Middle frontal gyrus (tissue), 1 donor: ENCODE measurements at regions not wholly inside any gene's neighbourhood (a gene's known extent, or its start where the extent isn't known, plus 50 kb on each side); places are given as distances from the start of the nearest gene placed in this dataset.
"Not testable (repeated sequence)": the region's sequence is repeated elsewhere in the genome, so short reads cannot be mapped to it uniquely, and the experiment has no call there.

Experiments used
- DNase-seq: peaks from one replicate; pipeline ENCODE4 v3.0.0-alpha.2; 2015; ENCODE audit warnings: low spot score; ENCODE audit errors: extremely low spot score

DNA sequence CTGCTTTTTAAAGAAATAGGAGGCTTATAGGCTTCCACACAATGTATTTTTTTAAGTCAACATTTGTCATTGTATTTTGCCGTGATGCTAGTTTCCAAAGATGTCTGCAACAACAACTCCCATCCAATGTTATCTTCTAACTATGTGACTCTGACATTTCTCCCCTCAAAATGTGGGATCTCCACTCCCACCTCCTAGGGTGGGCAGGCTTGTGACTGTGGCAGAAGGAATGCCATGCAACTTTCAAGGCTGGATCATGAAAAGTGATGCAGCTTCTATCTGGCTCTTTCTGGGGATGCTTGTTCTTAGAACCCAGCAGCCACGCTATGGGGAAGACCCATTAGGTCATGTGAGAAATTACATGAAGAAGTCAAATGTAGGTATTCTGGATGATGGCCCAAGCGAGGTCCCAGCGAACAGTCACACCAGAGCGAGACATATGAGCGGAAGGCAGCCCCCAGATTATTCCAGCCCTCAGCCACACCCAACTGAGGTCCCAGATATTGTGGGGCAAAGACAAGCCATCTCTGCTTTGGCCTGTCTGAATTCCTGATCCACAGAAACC lies 124.3 kb downstream of the BDH1 start:
- no peak for DNase-seq

DNA sequence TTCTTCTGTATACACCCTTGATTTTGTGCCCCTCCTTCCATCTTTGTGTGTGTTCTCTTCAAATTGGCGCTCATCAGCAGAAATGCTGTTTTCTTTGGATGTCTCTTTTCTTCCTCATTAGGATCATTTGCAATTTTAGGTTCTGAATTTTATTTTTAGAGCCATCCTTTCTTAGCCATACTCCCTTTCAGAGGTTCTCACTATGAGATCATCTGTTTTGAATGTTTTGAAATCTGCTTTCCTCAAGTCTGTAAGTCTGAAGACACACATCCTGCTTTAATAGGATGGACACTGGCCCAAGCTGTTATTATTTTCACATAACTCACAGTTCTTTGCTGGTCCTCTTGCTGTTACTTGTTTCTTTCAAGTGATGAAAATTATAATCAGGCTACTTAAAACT lies 124.8 kb downstream of the BDH1 start:
- DNase-seq: no peak

DNA sequence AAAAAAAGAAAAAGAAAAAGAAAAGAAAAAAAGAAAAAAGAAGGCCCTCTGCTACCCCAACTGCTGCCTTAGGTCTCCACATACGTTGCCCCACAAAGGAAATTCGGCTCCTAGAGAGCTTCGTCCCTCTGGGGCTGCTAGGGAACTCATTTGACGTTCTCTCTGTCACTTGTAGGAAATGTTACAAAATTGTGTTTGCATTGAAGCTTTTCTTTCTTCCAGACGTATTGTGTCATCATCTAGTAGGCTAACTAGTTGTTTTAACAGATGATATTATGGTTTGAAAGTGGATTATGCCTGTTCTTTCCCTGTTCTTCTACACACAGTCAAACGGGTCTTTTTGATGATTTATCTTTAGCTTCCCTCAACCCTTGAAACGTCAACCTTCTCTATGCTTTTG lies 125.3 kb downstream of the BDH1 start:
- DNase-seq: no peak

DNA sequence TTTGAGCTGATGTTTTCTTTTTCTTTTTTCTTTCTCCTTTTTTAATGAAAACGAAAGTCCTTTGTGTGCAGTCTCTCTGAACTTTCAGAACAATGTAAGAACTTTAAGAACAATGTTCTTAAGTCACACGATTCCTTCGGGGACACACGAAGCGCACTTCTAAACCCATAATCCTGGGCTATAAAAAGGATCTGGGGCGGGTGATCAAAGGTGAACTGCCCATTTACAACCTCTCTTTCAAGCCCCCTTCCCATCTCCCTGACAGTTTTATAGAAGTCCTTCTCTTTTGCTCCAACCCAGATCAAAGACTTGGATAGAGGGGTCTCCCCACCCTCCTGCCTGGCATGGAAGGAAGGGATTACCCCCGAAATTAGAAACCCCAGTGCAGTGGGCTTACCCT lies 126.8 kb downstream of the BDH1 start:
- DNase-seq: no peak

DNA sequence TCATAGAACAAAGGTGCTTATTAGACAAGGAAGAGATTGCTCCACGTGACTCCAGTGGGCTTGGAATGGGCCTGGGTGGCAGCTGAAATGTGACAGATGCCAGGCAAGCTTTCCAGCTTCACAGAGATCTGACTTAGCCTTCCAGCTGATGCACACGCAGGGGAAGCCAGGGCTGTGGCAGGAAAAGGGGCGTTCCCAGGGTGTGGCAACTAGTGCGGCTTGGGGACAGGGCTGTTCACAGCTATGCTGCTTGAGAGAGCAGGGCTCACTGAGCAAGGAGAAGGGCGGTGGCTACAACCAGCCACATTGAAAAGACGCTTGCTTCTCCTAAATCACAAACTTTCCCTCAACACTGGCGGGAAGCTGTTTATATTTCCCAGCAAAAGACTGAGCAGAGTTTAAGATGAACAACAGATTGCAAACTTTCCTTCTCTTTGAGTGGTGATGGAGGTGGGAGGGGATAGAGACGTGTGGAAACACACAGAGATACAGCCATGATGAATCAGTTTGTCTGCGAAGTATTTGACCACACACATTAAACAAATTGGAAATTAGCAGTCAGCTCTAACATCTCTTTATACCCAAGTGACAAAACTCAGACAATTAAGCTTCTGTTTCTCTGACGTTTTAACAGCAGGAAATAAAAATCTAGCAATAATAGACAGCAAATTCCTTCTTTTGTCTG lies 127.5 kb downstream of the BDH1 start:
- no peak for DNase-seq

DNA sequence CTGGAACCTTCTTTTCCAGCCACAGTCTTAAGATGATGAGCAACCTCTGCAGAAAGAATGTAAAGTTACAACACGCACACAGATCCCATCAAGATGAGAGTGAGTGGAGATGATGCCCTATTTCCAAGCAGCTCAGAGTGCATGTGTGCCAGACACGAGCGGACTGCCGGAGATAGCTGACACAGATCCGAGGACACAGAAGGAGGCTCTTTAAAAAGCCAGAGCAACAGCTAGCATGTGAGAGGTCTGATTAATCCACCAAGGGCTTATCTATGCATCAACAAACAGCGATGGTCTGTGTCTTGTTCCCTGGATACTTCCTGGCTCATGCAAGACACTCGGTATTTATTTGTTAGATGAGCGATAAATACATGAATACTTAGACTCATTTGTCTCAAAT lies 128.6 kb upstream of the DLG1 start:
- no peak for DNase-seq

DNA sequence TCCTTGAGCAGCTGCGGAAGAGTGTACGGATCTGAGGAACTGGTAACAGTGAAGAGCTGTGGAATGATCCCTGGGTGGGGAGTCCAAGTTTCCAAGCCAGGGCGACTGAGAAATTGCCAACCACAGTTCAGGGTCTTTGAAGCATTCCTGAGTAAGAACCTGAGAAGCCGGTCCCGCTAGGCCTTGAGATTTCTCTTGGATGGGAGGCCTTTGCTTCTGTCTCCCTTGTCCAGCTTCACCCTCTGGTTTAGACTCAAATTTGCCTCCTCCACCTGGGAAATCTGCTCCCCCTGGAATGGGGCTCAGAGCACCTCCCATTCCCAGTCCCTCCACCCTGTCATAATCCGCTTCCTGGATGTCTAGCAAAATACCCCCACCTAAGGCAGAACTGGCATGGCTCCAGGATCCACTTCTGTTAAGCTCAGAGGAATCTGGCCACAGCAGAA lies 127.7 kb upstream of the DLG1 start:
- no peak for DNase-seq

DNA sequence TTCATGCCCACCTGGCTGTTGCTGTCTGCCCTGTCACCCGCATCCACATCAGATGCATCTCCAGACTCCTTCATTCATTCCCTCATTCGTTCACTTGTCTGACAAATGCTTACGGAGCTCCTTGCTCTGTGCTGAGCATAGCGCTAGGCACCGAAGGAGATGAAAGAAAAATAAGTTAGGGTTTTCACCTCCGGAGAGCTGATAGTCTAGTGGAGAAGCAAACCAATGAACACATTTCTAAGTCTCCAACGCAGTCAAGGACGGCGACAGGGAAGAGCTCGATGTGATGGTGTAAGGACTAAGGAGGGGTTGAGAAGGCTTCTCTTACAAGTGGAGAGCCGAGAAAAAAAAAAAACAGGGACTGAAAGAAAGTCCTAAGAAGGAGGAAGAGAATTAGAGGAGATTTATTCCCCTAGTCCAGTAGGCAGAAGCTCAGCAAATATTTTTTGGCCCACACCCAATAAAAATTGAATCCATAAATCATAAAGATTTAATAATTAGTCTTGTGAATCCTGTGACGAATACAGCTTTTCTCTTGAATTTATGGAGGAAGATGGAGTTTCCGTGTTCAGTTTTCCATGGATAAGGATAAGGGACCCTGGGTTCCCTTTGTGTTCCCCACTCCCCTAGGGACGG lies 127.2 kb upstream of the DLG1 start:
- DNase-seq: no peak

DNA sequence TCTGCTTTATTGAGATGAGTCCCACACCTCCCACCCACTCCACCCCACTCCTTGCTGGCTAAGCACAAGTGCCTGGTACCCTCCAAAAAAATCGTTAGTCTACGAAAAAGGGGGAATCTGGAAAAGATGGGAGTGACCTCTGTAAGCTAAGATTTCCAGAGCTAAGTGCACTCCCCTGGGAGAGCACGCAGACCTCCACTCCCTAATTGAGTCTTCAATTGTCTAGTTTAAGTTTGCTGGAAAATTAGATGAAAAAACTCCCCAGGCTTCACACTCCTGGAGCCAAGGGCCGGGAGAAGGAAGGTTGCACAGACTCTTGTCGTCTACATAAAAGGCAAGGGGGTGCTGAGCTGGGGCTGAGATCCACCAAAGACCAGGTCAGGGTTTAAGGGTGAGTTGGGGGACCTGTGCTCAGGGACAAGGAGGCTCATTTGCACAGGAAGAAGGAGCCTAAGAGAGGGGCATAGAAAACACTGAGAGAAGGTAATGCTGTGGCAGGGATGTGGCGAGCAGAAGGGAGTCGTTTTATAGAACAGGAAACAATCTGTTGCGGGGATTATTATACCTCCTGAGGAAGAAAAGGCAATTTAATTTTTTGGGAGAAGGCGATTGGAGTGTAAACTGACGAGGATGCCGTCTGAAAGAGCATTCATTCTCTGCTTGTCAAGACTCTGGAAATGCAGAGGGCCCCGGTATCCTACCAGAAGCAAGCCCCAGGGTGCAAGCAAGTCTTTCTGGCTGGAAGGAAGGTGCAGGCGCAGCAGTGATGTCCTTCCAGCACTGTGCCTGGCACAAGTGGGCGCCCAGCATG lies 126.5 kb upstream of the DLG1 start:
- no peak for DNase-seq

DNA sequence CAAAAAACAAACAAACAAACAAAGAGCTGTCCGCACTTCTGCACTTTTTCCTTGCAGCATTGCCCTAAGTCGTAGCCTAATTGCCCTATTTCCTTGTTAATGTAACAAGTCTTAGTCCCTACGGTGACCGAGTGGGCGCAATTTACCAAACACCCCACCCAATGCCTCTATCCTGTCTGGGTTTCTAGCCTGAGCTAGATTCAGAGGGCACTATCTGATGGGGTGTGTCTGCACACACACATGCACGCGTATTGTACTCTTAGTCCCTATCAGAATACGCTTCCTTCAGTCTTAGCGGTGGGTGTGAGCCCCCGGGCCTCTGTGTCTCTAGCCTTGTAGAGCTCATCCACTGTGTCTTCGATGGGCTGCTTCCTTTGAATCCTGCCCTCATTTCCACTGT lies 125.9 kb upstream of the DLG1 start:
- no peak for DNase-seq

DNA sequence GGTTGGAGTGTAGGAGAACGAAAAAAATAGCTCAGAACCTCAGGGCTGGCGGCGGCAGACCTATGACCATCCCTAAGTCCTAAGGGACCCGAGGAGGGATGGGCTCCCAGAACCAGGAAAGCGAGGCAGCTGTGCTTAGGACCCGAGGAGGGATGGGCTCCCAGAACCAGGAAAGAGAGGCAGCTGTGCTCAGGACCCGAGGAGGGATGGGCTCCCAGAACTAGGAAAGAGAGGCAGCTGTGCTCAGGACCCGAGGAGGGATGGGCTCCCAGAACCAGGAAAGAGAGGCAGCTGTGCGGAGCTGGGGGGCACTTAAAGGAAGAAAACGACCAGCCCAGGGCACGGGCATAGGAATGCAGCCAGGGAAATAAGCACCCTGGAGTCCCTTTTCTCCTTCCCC lies 125.0 kb upstream of the DLG1 start:
- no peak for DNase-seq

DNA sequence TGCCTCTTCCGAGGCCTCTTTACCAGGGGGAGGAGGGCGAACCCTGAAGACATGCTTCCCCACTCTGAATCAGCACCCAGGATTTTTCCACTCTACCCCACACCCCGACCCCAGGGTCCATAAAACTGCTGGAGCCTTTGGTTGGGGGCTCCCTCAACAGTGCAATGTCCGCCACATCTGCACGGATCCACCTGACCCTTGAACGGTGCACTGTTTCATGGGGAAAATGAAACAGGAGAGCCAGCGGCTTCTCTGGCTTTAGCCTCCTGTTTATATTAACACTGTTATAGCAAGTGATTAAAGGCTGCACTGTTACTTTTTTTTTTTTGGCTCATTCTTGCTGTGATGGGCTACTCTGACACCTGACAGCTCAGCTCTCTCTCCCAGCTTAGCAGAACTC lies 124.1 kb upstream of the DLG1 start:
- no peak for DNase-seq

DNA sequence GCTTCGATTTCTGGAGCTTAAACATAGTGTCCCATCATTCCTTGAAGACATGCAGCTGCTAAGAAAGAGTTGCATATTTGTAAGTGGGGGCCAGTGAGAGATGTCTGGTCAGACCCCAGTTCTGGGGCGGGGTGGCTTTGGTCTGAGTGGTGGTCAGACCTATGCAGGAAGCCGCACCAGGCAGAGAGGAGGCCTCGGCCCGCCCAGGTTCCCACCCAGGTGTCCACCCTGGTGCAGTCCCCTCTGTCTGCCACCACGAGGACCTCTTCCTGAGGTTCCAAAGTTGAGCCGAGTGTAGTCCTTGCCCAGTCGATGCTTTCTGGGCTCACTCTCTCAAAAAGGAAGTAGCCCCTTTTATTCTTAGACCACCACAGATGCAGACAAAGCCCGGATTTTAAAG lies 122.6 kb upstream of the DLG1 start:
- no peak for DNase-seq

DNA sequence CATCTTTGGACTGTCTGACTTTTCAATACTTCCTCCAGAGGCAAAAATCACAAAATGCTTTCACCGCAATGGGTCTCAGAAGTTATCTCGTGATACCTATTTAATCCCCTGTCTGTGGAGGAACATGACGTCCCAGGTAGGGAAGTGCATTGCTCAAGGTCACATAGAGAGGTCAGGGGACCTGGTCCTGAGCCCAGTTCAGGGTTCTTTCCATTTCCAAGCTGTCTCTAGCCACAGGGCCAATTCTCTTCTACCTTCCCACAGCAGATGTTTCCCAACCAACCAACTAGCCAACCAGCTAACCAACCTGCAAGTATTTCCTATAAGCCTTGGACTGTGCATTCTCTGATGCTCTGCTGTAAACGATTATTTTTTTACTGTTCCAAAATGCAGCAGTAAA lies 122.2 kb upstream of the DLG1 start:
- DNase-seq: no peak

DNA sequence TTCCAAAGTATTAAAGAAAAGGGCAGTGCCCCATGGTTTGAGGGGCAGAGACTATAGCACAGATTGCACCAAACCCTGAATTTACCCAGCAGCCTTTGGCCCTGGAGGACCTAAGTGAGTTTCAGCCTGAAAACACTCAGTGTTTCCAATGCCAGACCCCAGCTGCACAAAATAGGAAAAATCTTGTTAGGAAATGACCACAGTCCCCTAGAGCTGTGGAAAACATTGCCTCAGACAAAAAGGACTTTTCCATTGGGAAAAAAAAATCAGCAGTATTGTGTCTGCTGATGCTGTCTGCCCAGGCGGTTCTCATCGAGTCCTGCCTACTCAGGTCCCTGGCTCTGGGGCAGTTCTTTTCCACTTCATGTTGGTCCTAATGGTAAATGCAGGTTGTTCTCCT lies 121.7 kb upstream of the DLG1 start:
- no peak for DNase-seq

DNA sequence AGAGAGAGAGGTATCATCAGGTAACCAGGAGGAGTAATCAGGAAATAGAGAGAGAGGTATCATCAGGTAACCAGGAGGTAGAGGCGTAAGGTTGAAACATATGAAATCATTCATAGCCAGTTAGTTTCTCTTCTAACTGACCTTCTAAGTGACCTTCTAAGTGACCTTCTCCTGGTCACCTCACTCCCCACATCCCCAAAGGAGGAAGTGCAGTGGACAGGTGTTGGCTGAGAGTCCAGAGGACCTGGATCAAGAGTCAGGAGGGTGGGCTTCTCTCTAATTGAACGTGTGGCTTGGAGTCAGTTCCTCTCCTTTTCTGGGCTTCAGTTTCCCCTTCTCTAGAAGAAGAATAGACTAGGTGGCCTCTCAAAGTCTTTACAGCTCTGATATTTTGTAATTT lies 121.3 kb upstream of the DLG1 start:
- DNase-seq: no peak

DNA sequence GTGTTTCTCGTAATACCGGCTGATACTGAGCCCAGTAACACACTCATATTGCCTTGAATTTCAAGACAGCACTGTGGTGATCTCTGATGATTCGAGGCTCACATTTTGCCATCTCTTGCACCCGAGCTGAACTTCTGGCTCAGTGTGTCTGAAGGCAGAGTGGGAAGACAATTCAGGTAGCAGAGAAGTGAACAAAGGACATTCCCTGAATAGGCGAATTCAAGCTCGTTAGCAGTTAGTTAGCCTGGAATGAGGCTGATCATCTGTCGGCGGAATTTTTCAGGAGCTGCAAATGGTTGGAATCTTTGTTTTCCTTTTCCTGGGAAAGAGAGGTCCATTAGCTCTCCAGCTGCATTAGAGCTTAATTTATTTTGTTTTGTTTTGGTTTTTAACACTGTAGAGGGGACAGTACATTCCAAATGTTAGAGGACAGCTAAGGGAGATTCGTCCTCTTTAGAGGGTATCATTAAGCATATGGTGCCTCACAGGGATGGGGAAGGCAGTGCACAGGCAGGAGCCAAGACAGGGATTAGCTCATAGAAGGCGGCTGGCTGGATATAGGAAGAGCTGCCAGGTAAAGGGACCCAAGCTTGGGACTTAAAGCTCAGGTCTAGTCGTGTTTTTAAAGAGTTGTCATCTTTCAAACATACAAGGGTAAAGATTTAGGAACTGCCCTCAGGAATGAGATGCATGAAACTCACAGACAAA lies 119.7 kb upstream of the DLG1 start:
- DNase-seq: no peak

DNA sequence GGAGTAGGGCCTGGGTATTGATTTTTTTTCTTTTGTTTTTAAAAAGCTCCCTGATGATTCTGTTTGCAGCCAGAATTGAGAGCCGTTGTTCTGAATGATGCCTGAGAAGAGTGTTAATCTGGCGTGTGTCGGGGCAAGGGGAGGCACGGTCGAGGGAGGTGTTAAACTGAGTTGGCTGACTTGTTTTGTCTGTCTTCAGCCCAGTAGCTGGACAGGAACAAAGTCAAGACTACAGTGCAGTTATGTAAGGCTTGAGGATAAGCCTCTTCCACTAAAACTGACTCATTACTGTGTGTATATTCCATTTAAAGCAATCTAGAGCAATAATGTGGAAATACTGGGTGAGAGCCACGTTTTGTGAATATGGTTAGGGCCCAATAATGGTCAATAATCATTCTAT lies 119.0 kb upstream of the DLG1 start:
- DNase-seq: no peak

DNA sequence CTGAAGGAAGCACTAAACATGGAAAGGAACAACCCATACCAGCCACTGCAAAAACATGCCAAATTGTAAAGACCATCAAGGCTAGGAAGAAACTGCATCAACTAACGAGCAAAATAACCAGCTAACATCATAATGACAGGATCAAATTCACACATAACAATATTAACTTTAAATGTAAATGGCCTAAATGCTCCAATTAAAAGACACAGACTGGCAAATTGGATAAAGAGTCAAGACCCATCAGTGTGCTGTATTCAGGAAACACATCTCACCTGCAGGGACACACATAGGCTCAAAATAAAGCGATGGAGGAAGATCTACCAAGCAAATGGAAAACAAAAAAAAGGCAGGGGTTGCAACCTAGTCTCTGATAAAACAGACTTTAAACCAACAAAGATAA lies 113.5 kb upstream of the DLG1 start:
- DNase-seq: not testable (repeated sequence)

DNA sequence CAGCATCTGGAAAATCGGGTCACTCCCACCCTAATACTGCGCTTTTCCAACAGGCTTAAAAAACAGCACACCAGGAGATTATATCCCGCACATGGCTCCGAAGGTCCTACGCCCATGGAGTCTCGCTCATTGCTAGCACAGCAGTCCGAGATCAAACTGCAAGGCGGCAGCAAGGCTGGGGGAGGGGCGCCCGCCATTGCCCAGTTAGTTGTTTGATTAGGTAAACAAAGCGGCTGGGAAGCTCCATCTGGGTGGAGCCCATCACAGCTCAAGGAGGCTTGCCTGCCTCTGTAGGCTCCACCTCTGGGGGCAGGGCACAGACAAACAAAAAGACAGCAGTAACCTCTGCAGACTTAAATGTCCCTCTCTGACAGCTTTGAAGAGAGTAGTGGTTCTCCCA lies 111.8 kb upstream of the DLG1 start:
- not testable (repeated sequence) for DNase-seq

DNA sequence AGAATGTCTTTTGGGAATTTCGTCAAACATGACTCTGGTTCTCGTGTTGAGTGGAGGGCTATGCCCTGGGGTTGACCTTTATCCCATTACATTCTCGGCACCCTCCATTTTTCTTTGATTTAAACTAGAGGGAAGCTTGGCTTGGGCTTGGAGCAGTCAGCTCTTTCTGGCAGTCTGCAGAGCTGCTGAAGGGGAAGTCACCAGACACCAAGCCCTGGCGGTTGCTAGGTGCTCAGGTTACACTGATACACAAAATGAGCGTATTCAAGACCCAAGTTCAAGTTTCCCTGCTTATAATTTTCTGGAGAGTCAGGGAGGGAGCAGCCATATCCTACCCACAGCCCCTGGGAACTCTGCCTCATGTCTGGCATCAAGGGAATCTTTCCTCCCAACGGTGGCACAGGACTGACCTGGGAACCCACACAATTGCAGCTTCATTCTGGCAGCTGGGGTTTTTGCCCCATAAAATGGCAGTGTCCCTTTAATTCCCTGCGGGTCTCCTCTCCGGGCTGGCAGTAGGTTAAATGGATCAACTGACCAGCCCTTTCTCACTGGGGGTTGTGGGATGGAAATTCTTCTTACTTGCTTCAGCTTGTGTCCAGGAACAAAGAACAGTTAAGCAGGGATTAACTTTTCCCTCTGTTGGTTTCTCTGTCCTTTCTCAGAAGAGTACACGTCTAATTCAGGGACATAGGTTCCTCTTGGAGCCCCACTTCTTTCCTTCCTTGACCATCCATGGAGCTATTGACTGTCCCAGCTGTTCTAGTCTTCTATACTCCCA lies 110.0 kb upstream of the DLG1 start:
- DNase-seq: no peak
